Right ventricle myocardium superior (tissue), 1 donor: ENCODE measurements at regions not wholly inside any gene's neighbourhood (a gene's known extent, or its start where the extent isn't known, plus 50 kb on each side); places are given as distances from the start of the nearest gene placed in this dataset.
"Not testable (repeated sequence)": the region's sequence is repeated elsewhere in the genome, so short reads cannot be mapped to it uniquely, and the experiment has no call there.

Experiments
- ATAC-seq: fragments of 200-7000 bp; cut with Tn5 transposase; one replicate; pipeline ENCODE4 v1.9.1; 2020; ENCODE audit warnings: mild to moderate bottlenecking; ENCODE audit not compliant: poor library complexity
- DNase-seq: peaks from one replicate; pipeline ENCODE4 v3.0.0-alpha.2; 2020
- intact Hi-C: fragments of 100-400 bp; cut with DNase I; formaldehyde crosslinking; loops from one replicate; pipeline ENCODE4 v1.11.2; 2022
- donor health status: DM: no; HTN: yes; CAD: no; lungs with severe emphysema.

GRCh38 chr16:5296176-5296575, 198.6 kb upstream of the EEF2KMT start:
- intact Hi-C loops = no loop called here
- no peak for ATAC-seq

GRCh38 chr16:5295304-5295703, 197.7 kb upstream of the EEF2KMT start:
- ATAC-seq, intact Hi-C loops, DNase-seq: not testable (repeated sequence)

More at GRCh38 chr16:5296176-5296575, 198.6 kb upstream of the EEF2KMT start:
- no peak for DNase-seq

GRCh38 chr16:5282152-5282551, 184.6 kb upstream of the EEF2KMT start:
- intact Hi-C loops, ATAC-seq, DNase-seq: not testable (repeated sequence)

GRCh38 chr16:5257462-5257861, 159.9 kb upstream of the EEF2KMT start:
- intact Hi-C loops = no loop called here
- no peak for DNase-seq
- ATAC-seq = no peak

GRCh38 chr16:5252791-5253190, 155.2 kb upstream of the EEF2KMT start:
- intact Hi-C loops = no loop called here
- DNase-seq = no peak
- no peak for ATAC-seq

GRCh38 chr16:5247403-5247802, 149.8 kb upstream of the EEF2KMT start:
- DNase-seq, ATAC-seq, intact Hi-C loops: not testable (repeated sequence)

GRCh38 chr16:5240278-5240626, 142.7 kb upstream of the EEF2KMT start:
- ATAC-seq, intact Hi-C loops, DNase-seq: not testable (repeated sequence)

GRCh38 chr16:5239472-5240277, 142.1 kb upstream of the EEF2KMT start:
- DNase-seq = peak; percentile 57
- not testable (repeated sequence) for ATAC-seq
- intact Hi-C loops = loop anchor here (10.0 kb wide), 1 partner anchor 1405 kb away; no protein-coding TSS in a partner anchor

GRCh38 chr16:5235119-5235518, 137.5 kb upstream of the EEF2KMT start:
- ATAC-seq (no peak), DNase-seq (no peak)
- intact Hi-C loops = loop anchor here (10.0 kb wide), 1 partner anchor 1410 kb away; no protein-coding TSS in a partner anchor

GRCh38 chr16:5234295-5235050, 136.9 kb upstream of the EEF2KMT start:
- ATAC-seq (no peak), DNase-seq (no peak)
- intact Hi-C loops = loop anchor here (10.0 kb wide), 1 partner anchor 1410 kb away; no protein-coding TSS in a partner anchor

GRCh38 chr16:5231246-5231759, 133.7 kb upstream of the EEF2KMT start:
- DNase-seq = no peak
- intact Hi-C loops = loop anchor here (10.0 kb wide), 1 partner anchor 1413 kb away; no protein-coding TSS in a partner anchor
- no peak for ATAC-seq

- DNase-seq = no peak
- no peak for ATAC-seq
- intact Hi-C loops = no loop called here
These were observed 130.8 kb upstream of the EEF2KMT start for GRCh38 chr16:5228369-5228768.

GRCh38 chr16:5225931-5226655, 128.5 kb upstream of the EEF2KMT start:
- ATAC-seq = no peak
- intact Hi-C loops = no loop called here

GRCh38 chr16:5222761-5223160, 125.2 kb upstream of the EEF2KMT start:
- intact Hi-C loops = no loop called here
- ATAC-seq (no peak), DNase-seq (no peak)

More at GRCh38 chr16:5225931-5226655, 128.5 kb upstream of the EEF2KMT start:
- no peak for DNase-seq

- DNase-seq, ATAC-seq, intact Hi-C loops: not testable (repeated sequence)
These were observed 124.2 kb upstream of the EEF2KMT start for GRCh38 chr16:5221831-5222230.

- no peak for DNase-seq
- intact Hi-C loops = no loop called here
- no peak for ATAC-seq
These were observed 123.1 kb upstream of the EEF2KMT start for GRCh38 chr16:5220705-5221104.

GRCh38 chr16:5216441-5217080, 119.0 kb upstream of the EEF2KMT start:
- DNase-seq (no peak), ATAC-seq (no peak)
- intact Hi-C loops = no loop called here

- DNase-seq (no peak), ATAC-seq (no peak)
- intact Hi-C loops = no loop called here
These were observed 118.3 kb upstream of the EEF2KMT start for GRCh38 chr16:5215901-5216300.
